IMR-90 (cell line): ENCODE measurements at regions not wholly inside any gene's neighbourhood (a gene's known extent, or its start where the extent isn't known, plus 50 kb on each side); places are given as distances from the start of the nearest gene placed in this dataset.

Experiments used
- ATAC-seq: fragments of 200-7000 bp; cut with Tn5 transposase; 2 replicates; pipeline ENCODE4 v1.9.1; 2020; ENCODE audit warnings: low read depth, mild to moderate bottlenecking, moderate library complexity
- BruUV-seq: library from RNA; stranded (reverse); fragments of 400-500 nt; replicated peaks from 2 replicates; lab custom pipeline; 2021; lab: Mats Ljungman, UMichigan
- CTCF ChIA-PET: fragments of 300-600 bp; formaldehyde crosslinking; extraction: SDS; loops from one replicate; lab custom pipeline; 2021; ENCODE audit warnings: antibody characterized with exemption; lab: Yijun Ruan, JAX
- POLR2A ChIA-PET: fragments of 300-600 bp; sonication (Branson Sonifier 250); formaldehyde crosslinking; loops from one replicate; lab custom pipeline; 2022; ENCODE audit warnings: antibody characterized with exemption; ENCODE audit not compliant: unreplicated experiment; lab: Charles Lee
- DNase-seq: peaks from one replicate; pipeline ENCODE4 v3.0.0; 2013
- H2AFZ ChIP-seq: replicated peaks from 2 replicates; pipeline ENCODE3; 2013; ENCODE audit warnings: low read length, mild to moderate bottlenecking; ENCODE audit not compliant: poor library complexity
- H2AK5ac ChIP-seq: 2 replicates; pipeline ENCODE4 v1.6.1; 2013; ENCODE audit warnings: low read depth, low read length, inconsistent platforms
- H2AK9ac ChIP-seq: replicated peaks from 2 replicates; pipeline ENCODE3; 2013; ENCODE audit warnings: mild to moderate bottlenecking, low read depth, low read length, moderate library complexity; ENCODE audit not compliant: poor library complexity
- H2BK120ac ChIP-seq: 2 replicates; pipeline ENCODE4 v1.6.1; 2013; ENCODE audit warnings: low read depth, low read length, inconsistent platforms
- H2BK15ac ChIP-seq: 3 replicates; pipeline ENCODE4 v1.6.1; 2013; ENCODE audit warnings: low read depth, low read length, inconsistent platforms
- H2BK20ac ChIP-seq: 2 replicates; pipeline ENCODE4 v1.6.1; 2013; ENCODE audit warnings: low read depth, mild to moderate bottlenecking, inconsistent platforms, low read length, moderate library complexity
- H2BK5ac ChIP-seq: 2 replicates; pipeline ENCODE4 v1.6.1; 2013; ENCODE audit warnings: mild to moderate bottlenecking, low read depth, low read length, inconsistent platforms; ENCODE audit not compliant: poor library complexity, severe bottlenecking
- H3K14ac ChIP-seq: replicated peaks from 2 replicates; pipeline ENCODE4 v1.6.1; 2013; ENCODE audit warnings: low read depth, low read length, inconsistent platforms
- H3K18ac ChIP-seq: 2 replicates; pipeline ENCODE4 v1.6.1; 2013; ENCODE audit warnings: low read depth, low read length, control low read depth
- H3K23ac ChIP-seq: 2 replicates; pipeline ENCODE4 v1.6.1; 2013; ENCODE audit warnings: low read depth, low read length, inconsistent platforms
- H3K27ac ChIP-seq: 2 replicates; pipeline ENCODE4 v1.5.1; 2013; ENCODE audit warnings: mild to moderate bottlenecking, control low read depth, low read length; ENCODE audit not compliant: insufficient read depth
- H3K27me3 ChIP-seq: 2 replicates; pipeline ENCODE4 v1.6.1; 2013; ENCODE audit warnings: low read length; ENCODE audit not compliant: control insufficient read depth, insufficient read depth
- H3K36me3 ChIP-seq: 2 replicates; pipeline ENCODE4 v1.6.1; 2013; ENCODE audit warnings: low read length, mixed read lengths; ENCODE audit not compliant: control insufficient read depth, insufficient read depth
- H3K4ac ChIP-seq: 2 replicates; pipeline ENCODE4 v1.6.1; 2013; ENCODE audit warnings: low read depth, low read length, inconsistent platforms
- H3K4me1 ChIP-seq: 2 replicates; pipeline ENCODE4 v1.6.1; 2013; ENCODE audit warnings: low read length, mixed read lengths; ENCODE audit not compliant: control insufficient read depth, insufficient read depth
- H3K4me2 ChIP-seq: 2 replicates; pipeline ENCODE4 v1.6.1; 2013; ENCODE audit warnings: low read depth, mild to moderate bottlenecking, control low read depth, low read length, moderate library complexity
- H3K4me3 ChIP-seq: 2 replicates; pipeline ENCODE4 v1.5.1; 2013; ENCODE audit warnings: low read depth, mild to moderate bottlenecking, control low read depth, low read length, moderate library complexity; ENCODE audit not compliant: insufficient read depth
- H3K56ac ChIP-seq: 2 replicates; pipeline ENCODE4 v1.6.1; 2013; ENCODE audit warnings: low read length, inconsistent platforms; ENCODE audit not compliant: insufficient read depth; ENCODE audit errors: extremely low read depth
- H3K79me1 ChIP-seq, 2 experiments: 2 replicates each; pipeline ENCODE4 v1.6.1; 2013; ENCODE audit warnings: low read length in 2 of 2, inconsistent platforms in 1 of 2, low read depth in 1 of 2
- H3K9ac ChIP-seq: 2 replicates; pipeline ENCODE4 v1.6.1; 2013; ENCODE audit warnings: low read depth, low read length, control low read depth
- H3K9me1 ChIP-seq: 2 replicates; pipeline ENCODE4 v1.6.1; 2013; ENCODE audit warnings: low read length, inconsistent platforms; ENCODE audit not compliant: insufficient read depth
- H3K9me3 ChIP-seq: 2 replicates; pipeline ENCODE4 v1.6.1; 2013; ENCODE audit warnings: low read length; ENCODE audit not compliant: control insufficient read depth, insufficient read depth
- H4K20me1 ChIP-seq: 2 replicates; pipeline ENCODE4 v1.6.1; 2013; ENCODE audit warnings: low read length, inconsistent platforms; ENCODE audit not compliant: insufficient read depth
- H4K5ac ChIP-seq: 2 replicates; pipeline ENCODE4 v1.6.1; 2013; ENCODE audit warnings: mild to moderate bottlenecking, low read depth, low read length, control low read depth
- H4K8ac ChIP-seq, 2 experiments: 2 replicates each; pipeline ENCODE4 v1.6.1; 2013; ENCODE audit warnings: low read depth in 2 of 2, low read length in 2 of 2, control low read depth in 1 of 2, inconsistent platforms in 1 of 2
- H4K91ac ChIP-seq: 2 replicates; pipeline ENCODE4 v1.6.1; 2013; ENCODE audit warnings: low read depth, low read length, inconsistent platforms; ENCODE audit not compliant: insufficient read depth
- BHLHE40 ChIP-seq: fragments of 150-350 bp; IDR thresholded peaks from 2 replicates; pipeline ENCODE4 v1.6.1; 2016; ENCODE audit warnings: mild to moderate bottlenecking, low read depth, low read length
- CEBPB ChIP-seq: IDR thresholded peaks from 2 replicates; pipeline ENCODE4 v1.6.1; 2012; ENCODE audit warnings: low read depth, low read length, improper control_type of control experiment
- CHD1 ChIP-seq: IDR thresholded peaks from 2 replicates; pipeline ENCODE4 v1.6.1; 2012; ENCODE audit warnings: low read depth, low read length, improper control_type of control experiment
- CTCF ChIP-seq: conservative IDR thresholded peaks from 2 replicates; pipeline ENCODE4 v1.5.1; 2012; ENCODE audit warnings: mild to moderate bottlenecking, low read depth, low read length, improper control_type of control experiment
- ELK1 ChIP-seq: fragments of 150-350 bp; IDR thresholded peaks from 2 replicates; pipeline ENCODE4 v1.6.1; 2016; ENCODE audit warnings: low read depth, mild to moderate bottlenecking, low read length, moderate library complexity, borderline replicate concordance
- FOS ChIP-seq: fragments of 150-350 bp; IDR thresholded peaks from 2 replicates; pipeline ENCODE4 v1.6.1; 2016; ENCODE audit warnings: low read depth, low read length
- MAFK ChIP-seq: IDR thresholded peaks from 2 replicates; pipeline ENCODE4 v1.6.1; 2012; ENCODE audit warnings: low read depth, low read length, improper control_type of control experiment
- MAZ ChIP-seq: IDR thresholded peaks from 2 replicates; pipeline ENCODE4 v1.6.1; 2012; ENCODE audit warnings: low read depth, mild to moderate bottlenecking, low read length, improper control_type of control experiment, moderate library complexity, borderline replicate concordance
- MXI1 ChIP-seq: IDR thresholded peaks from 2 replicates; pipeline ENCODE4 v1.6.1; 2012; ENCODE audit warnings: low read depth, mild to moderate bottlenecking, low read length, moderate library complexity, borderline replicate concordance
- NFE2L2 ChIP-seq: fragments of 150-350 bp; IDR thresholded peaks from 2 replicates; pipeline ENCODE4 v1.6.1; 2016; ENCODE audit warnings: low read depth, mild to moderate bottlenecking, low read length
- POLR2A ChIP-seq: IDR thresholded peaks from 2 replicates; pipeline ENCODE4 v1.6.1; 2012; ENCODE audit warnings: mild to moderate bottlenecking, low read depth, low read length
- RAD21 ChIP-seq: IDR thresholded peaks from 2 replicates; pipeline ENCODE4 v1.6.1; 2012; ENCODE audit warnings: low read length, improper control_type of control experiment
- RCOR1 ChIP-seq: IDR thresholded peaks from 2 replicates; pipeline ENCODE4 v1.6.1; 2012; ENCODE audit warnings: mild to moderate bottlenecking, low read length, improper control_type of control experiment; ENCODE audit not compliant: insufficient replicate concordance
- RFX5 ChIP-seq: IDR thresholded peaks from 2 replicates; pipeline ENCODE4 v1.8.0; 2012; ENCODE audit warnings: low read depth, mild to moderate bottlenecking, low read length, moderate library complexity
- SMC3 ChIP-seq: fragments of 150-350 bp; IDR thresholded peaks from 2 replicates; pipeline ENCODE4 v1.6.1; 2016; ENCODE audit warnings: low read depth, mild to moderate bottlenecking, antibody characterized with exemption, low read length, moderate library complexity
- WGBS, 2 experiments: methylation state at CpG; one replicate each; pipeline versions ENCODE4 v1.1.5 to v1.1.7; 2013; ENCODE audit warnings: missing lambda C conversion rate in 2 of 2; ENCODE audit not compliant: insufficient read length in 1 of 2; ENCODE audit errors: extremely low coverage in 2 of 2; 5-methylcytosine and 5-hydroxymethylcytosine counted together
- dilution Hi-C: fragments of 300-500 bp; cut with HindIII; formaldehyde crosslinking; loops from one replicate; pipeline ENCODE4 v1.14.3; 2018; ENCODE audit warnings: low sequenced_read_pairs; ENCODE audit not compliant: unreplicated experiment
- in situ Hi-C: fragments of 300-500 bp; cut with MboI; formaldehyde crosslinking; loops from 3 replicates; pipeline ENCODE4 v1.14.3; 2019; ENCODE audit warnings: low sequenced_read_pairs, inconsistent platforms, mixed read lengths
- intact Hi-C: fragments of 100-400 bp; cut with micrococcal nuclease; formaldehyde crosslinking; loops from 2 replicates; pipeline ENCODE4 v1.10.0; 2022
- TF ChIP-seq, protein P1 (sequence below): fragments of 150-350 bp; IDR thresholded peaks from 2 replicates; pipeline ENCODE4 v1.6.1; 2017; ENCODE audit warnings: mild to moderate bottlenecking, antibody characterized with exemption, low read length, low read depth

DNA sequence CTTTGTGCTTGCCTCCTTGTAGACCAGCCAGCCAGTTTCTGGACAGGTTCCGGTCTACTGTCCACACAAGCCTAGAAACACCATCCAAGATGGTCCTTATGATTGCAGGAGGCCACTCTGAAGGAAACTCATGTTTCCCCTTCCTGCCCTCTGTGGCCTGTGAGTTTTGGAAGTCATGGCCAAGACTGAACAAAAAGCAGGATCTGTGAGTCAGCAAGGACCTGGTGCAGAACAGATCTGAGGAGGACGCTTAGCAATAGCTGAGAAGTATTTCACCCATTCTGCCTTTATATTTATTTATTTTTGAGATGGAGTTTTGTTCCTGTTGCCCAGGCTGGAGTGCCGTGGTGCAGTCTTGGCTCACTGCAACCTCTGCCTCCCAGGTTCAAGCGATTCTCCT, 134.6 kb upstream of the EEF1E1 start:
- CTCF ChIA-PET = no interaction called here
- Histone ChIP-seq H4K91ac (no peak overlapping the region), H3K14ac (no peak overlapping the region), H3K36me3 (no peaks in the 10 kb centered on the region), H4K20me1 (no peaks in the 10 kb centered on the region), H2BK15ac (no peak overlapping the region), H3K79me1 (no peaks in the 10 kb centered on the region), H3K4ac (no peak overlapping the region), H3K27ac (no peak overlapping the region), H2AK5ac (no peak overlapping the region), H2AFZ (no peak overlapping the region), H3K23ac (no peak overlapping the region), H3K4me1 (no peaks in the 10 kb centered on the region), H2BK120ac (no peak overlapping the region), H2AK9ac (no peak overlapping the region), H3K9me1 (no peaks in the 10 kb centered on the region), H2BK20ac (no peak overlapping the region), H3K27me3 (peaks cover 1% of the 10 kb centered on the region; the same call in 1 of the 2 replicates), H4K8ac (no peak overlapping the region), H3K18ac (no peak overlapping the region), H3K4me2 (no peak overlapping the region), H4K5ac (no peak overlapping the region), H2BK5ac (no peak overlapping the region), H3K4me3 (no peak overlapping the region), H3K56ac (no peak overlapping the region), H3K9me3 (no peaks in the 10 kb centered on the region), H3K9ac (no peak overlapping the region)
- intact Hi-C loops = no loop called here
- no CpG with 5 or more reads among the region's 4 CpGs for WGBS, 2 experiments
- BruUV-seq = no TSS peak
- in situ Hi-C loops = no loop called here
- dilution Hi-C loops = no loop called here
- no peak for DNase-seq
- POLR2A ChIA-PET = no interaction called here
- no peak for ATAC-seq
- TF ChIP-seq SMC3 (no peak), NFE2L2 (no peak), MAFK (no peak), CTCF (no peak), RAD21 (no peak), BHLHE40 (no peak), RCOR1 (no peak), ELK1 (no peak), MXI1 (no peak), RFX5 (no peak), POLR2A (no peak), FOS (no peak), CEBPB (no peak), MAZ (no peak), CHD1 (no peak)
- TF ChIP-seq, protein P1, sequence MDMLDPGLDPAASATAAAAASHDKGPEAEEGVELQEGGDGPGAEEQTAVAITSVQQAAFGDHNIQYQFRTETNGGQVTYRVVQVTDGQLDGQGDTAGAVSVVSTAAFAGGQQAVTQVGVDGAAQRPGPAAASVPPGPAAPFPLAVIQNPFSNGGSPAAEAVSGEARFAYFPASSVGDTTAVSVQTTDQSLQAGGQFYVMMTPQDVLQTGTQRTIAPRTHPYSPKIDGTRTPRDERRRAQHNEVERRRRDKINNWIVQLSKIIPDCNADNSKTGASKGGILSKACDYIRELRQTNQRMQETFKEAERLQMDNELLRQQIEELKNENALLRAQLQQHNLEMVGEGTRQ = no peak
